ENCODE measurements at regions not wholly inside any gene's neighbourhood (a gene's known extent, or its start where the extent isn't known, plus 50 kb on each side); places are given as distances from the start of the nearest gene placed in this dataset.

- Mint-ChIP-seq H3K9me3 (no peaks in the 10 kb centered on the region), H3K27me3 (no peaks in the 10 kb centered on the region), H3K36me3 (ENCODE audit: low read depth) (no peaks in the 10 kb centered on the region), H3K4me3 (no peak overlapping the region), H3K27ac (no peak overlapping the region), H3K4me1 (ENCODE audit: low read depth) (no peaks in the 10 kb centered on the region)
- TF ChIP-seq CTCF (IDR thresholded peaks at IDR 0.05): no peak
- ChIA-PET CTCF (no interaction called here), POLR2A (no interaction called here)
- H3K36me3 ChIP-seq (ENCODE audit: insufficient read depth, low read length): no peaks in the 10 kb centered on the region
- no peaks in the 10 kb centered on the region for H3K9me3 ChIP-seq (ENCODE audit: control insufficient read depth in 1 of 2, insufficient read depth in 1 of 2, low read length in 2 of 2)
- intact Hi-C loops (cut with DNase I, micrococcal nuclease): no loop called here
- no peaks in the 10 kb centered on the region for H3K27me3 ChIP-seq (ENCODE audit: control insufficient read depth in 1 of 2, insufficient read depth in 2 of 2, low read length in 2 of 2)
- no peak overlapping the region for H3K27ac ChIP-seq (ENCODE audit: low read depth in 1 of 2, low read length in 2 of 2)
- no peak for ATAC-seq (ENCODE audit: poor library complexity)
- no peaks in the 10 kb centered on the region for H3K4me1 ChIP-seq (ENCODE audit: insufficient read depth, low read length)
- no peak for DNase-seq
- H3K4me3 ChIP-seq (ENCODE audit: low read length): no peak overlapping the region
These were observed 87.8 kb upstream of the ATXN7L3B start for GRCh38 chr12:74449872-74450271.

- Histone ChIP-seq H3K27ac (ENCODE audit: low read depth in 1 of 2, low read length in 2 of 2) (no peak overlapping the region), H3K36me3 (ENCODE audit: insufficient read depth, low read length) (no peaks in the 10 kb centered on the region), H3K9me3 (ENCODE audit: control insufficient read depth in 1 of 2, insufficient read depth in 1 of 2, low read length in 2 of 2) (no peaks in the 10 kb centered on the region), H3K4me1 (ENCODE audit: insufficient read depth, low read length) (no peaks in the 10 kb centered on the region), H3K27me3 (ENCODE audit: control insufficient read depth in 1 of 2, insufficient read depth in 2 of 2, low read length in 2 of 2) (no peaks in the 10 kb centered on the region), H3K4me3 (ENCODE audit: low read length) (no peak overlapping the region)
- no peaks in the 10 kb centered on the region for H3K9me3 Mint-ChIP-seq
- POLR2A ChIA-PET: no interaction called here
- H3K36me3 Mint-ChIP-seq (ENCODE audit: low read depth): no peaks in the 10 kb centered on the region
- CTCF ChIA-PET: no interaction called here
- H3K4me3 Mint-ChIP-seq: no peak overlapping the region
- intact Hi-C loops (cut with DNase I, micrococcal nuclease): no loop called here
- TF ChIP-seq CTCF (IDR thresholded peaks at IDR 0.05): no peak
- ATAC-seq (ENCODE audit: poor library complexity) (no peak), DNase-seq (no peak)
- no peaks in the 10 kb centered on the region for H3K27me3 Mint-ChIP-seq
- no peaks in the 10 kb centered on the region for H3K4me1 Mint-ChIP-seq (ENCODE audit: low read depth)
- H3K27ac Mint-ChIP-seq: no peak overlapping the region
These were observed 83.5 kb upstream of the ATXN7L3B start for GRCh38 chr12:74454109-74454508.

GRCh38 chr12:74455429-74455828, 82.2 kb upstream of the ATXN7L3B start:
- TF ChIP-seq CTCF (IDR thresholded peaks at IDR 0.05): no peak
- no peak overlapping the region for H3K27ac ChIP-seq (ENCODE audit: low read depth in 1 of 2, low read length in 2 of 2)
- no peaks in the 10 kb centered on the region for H3K27me3 ChIP-seq (ENCODE audit: control insufficient read depth in 1 of 2, insufficient read depth in 2 of 2, low read length in 2 of 2)
- Mint-ChIP-seq H3K4me3 (no peak overlapping the region), H3K27me3 (no peaks in the 10 kb centered on the region), H3K36me3 (ENCODE audit: low read depth) (no peaks in the 10 kb centered on the region), H3K4me1 (ENCODE audit: low read depth) (no peaks in the 10 kb centered on the region), H3K9me3 (no peaks in the 10 kb centered on the region), H3K27ac (no peak overlapping the region)
- H3K9me3 ChIP-seq (ENCODE audit: control insufficient read depth in 1 of 2, insufficient read depth in 1 of 2, low read length in 2 of 2): no peaks in the 10 kb centered on the region
- H3K36me3 ChIP-seq (ENCODE audit: insufficient read depth, low read length): no peaks in the 10 kb centered on the region
- no peak overlapping the region for H3K4me3 ChIP-seq (ENCODE audit: low read length)
- intact Hi-C loops (cut with DNase I, micrococcal nuclease): no loop called here
- no peak for ATAC-seq (ENCODE audit: poor library complexity)
- CTCF ChIA-PET: no interaction called here
- POLR2A ChIA-PET: no interaction called here
- DNase-seq: no peak
- no peaks in the 10 kb centered on the region for H3K4me1 ChIP-seq (ENCODE audit: insufficient read depth, low read length)
